ENCODE measurements at regions not wholly inside any gene's neighbourhood (a gene's known extent, or its start where the extent isn't known, plus 50 kb on each side); places are given as distances from the start of the nearest gene placed in this dataset.
"Not testable (repeated sequence)": the region's sequence is repeated elsewhere in the genome, so short reads cannot be mapped to it uniquely, and the experiment has no call there.

- TF ChIP-seq CTCF (IDR thresholded peaks at IDR 0.05; ENCODE audit: insufficient read depth, low read length, poor library complexity, severe bottlenecking): no peak
- no peak for DNase-seq (ENCODE audit: extremely low read depth, insufficient read length)
- H3K4me3 ChIP-seq (replicated peaks; ENCODE audit: low read depth, low read length): no peak overlapping the region
- H3K27me3 ChIP-seq (replicated peaks; ENCODE audit: control insufficient read depth, insufficient read depth, low read length): no peaks in the 10 kb centered on the region
- H3K36me3 ChIP-seq (ENCODE audit: control insufficient read depth, insufficient read depth, low read length): no peaks in the 10 kb centered on the region
These were observed 61.8 kb downstream of the SDR9C7 start for GRCh38 chr12:56872366-56872765.

DNA sequence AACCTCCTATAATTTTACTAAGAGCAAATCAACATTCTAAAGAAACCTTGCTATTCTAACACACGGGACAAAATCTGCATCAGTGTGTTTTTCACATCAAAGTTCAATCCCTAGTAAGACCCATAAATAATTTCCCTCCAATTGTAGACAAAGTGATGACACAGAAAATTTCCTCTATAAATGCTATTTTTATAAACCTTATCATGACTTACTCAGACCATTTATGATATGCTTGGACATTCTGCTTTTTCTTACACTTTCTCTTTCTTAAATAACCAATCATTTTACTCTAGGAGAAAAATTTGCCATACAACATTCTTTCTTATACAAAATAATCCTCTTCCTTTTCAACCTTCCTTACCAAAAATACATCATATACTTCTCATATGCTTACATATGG is 67.0 kb downstream of the SDR9C7 start:
- Histone ChIP-seq H3K4me3 (replicated peaks; ENCODE audit: low read depth, low read length) (no peak overlapping the region), H3K27me3 (replicated peaks; ENCODE audit: control insufficient read depth, insufficient read depth, low read length) (no peaks in the 10 kb centered on the region), H3K36me3 (ENCODE audit: control insufficient read depth, insufficient read depth, low read length) (no peaks in the 10 kb centered on the region)
- TF ChIP-seq CTCF (IDR thresholded peaks at IDR 0.05; ENCODE audit: insufficient read depth, low read length, poor library complexity, severe bottlenecking): no peak
- DNase-seq (ENCODE audit: extremely low read depth, insufficient read length): no peak

DNA sequence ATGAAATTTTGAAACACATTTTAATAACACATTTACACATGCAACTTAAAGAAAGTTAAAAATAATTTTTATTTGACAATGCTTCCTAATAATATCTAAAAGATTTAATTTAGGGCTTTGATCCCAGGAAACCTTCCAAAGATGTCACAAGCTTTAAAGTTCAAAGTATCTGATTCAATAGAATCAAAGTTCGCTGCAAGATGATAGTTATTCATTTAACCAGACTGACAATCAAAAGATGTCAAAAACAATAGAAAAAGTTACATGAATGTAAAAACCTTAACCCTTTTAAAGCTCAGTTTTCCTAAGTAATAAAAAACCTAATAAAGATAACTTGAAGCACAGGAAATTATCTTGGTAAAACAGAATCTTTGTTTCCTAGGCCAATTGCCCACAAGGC is 67.7 kb downstream of the SDR9C7 start:
- no peak for TF ChIP-seq CTCF (IDR thresholded peaks at IDR 0.05; ENCODE audit: insufficient read depth, low read length, poor library complexity, severe bottlenecking)
- Histone ChIP-seq H3K36me3 (ENCODE audit: control insufficient read depth, insufficient read depth, low read length) (no peaks in the 10 kb centered on the region), H3K4me3 (replicated peaks; ENCODE audit: low read depth, low read length) (no peak overlapping the region), H3K27me3 (replicated peaks; ENCODE audit: control insufficient read depth, insufficient read depth, low read length) (no peaks in the 10 kb centered on the region)
- no peak for DNase-seq (ENCODE audit: extremely low read depth, insufficient read length)

- H3K27me3 ChIP-seq (replicated peaks; ENCODE audit: control insufficient read depth, insufficient read depth, low read length): no peaks in the 10 kb centered on the region
- DNase-seq (ENCODE audit: extremely low read depth, insufficient read length): no peak
- TF ChIP-seq CTCF (IDR thresholded peaks at IDR 0.05; ENCODE audit: insufficient read depth, low read length, poor library complexity, severe bottlenecking): no peak
- no peaks in the 10 kb centered on the region for H3K36me3 ChIP-seq (ENCODE audit: control insufficient read depth, insufficient read depth, low read length)
- H3K4me3 ChIP-seq (replicated peaks; ENCODE audit: low read depth, low read length): no peak overlapping the region
These were observed 69.9 kb downstream of the SDR9C7 start for GRCh38 chr12:56864318-56864717.

DNA sequence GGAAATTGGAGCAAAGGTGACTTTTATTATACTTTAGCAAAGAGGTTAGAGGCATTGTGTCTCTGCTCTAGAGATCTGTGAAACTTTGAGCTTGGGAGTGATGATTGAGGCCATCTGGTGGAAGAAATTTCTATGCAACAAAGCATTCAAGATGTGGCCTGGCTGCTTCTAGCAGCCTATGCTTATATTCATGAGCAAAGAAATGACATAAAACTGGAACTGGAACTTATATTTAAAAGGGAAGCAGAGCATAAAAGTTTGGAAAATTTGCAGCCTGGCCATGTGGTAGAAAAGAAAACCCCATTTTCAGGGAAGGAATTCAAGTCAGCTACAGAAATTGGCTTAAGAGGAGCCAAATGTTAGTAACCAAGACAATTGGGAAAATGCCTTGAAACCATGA is 70.4 kb downstream of the SDR9C7 start:
- H3K36me3 ChIP-seq (ENCODE audit: control insufficient read depth, insufficient read depth, low read length): no peaks in the 10 kb centered on the region
- no peaks in the 10 kb centered on the region for H3K27me3 ChIP-seq (replicated peaks; ENCODE audit: control insufficient read depth, insufficient read depth, low read length)
- DNase-seq (ENCODE audit: extremely low read depth, insufficient read length): no peak
- no peak overlapping the region for H3K4me3 ChIP-seq (replicated peaks; ENCODE audit: low read depth, low read length)
- TF ChIP-seq CTCF (IDR thresholded peaks at IDR 0.05; ENCODE audit: insufficient read depth, low read length, poor library complexity, severe bottlenecking): no peak

DNA sequence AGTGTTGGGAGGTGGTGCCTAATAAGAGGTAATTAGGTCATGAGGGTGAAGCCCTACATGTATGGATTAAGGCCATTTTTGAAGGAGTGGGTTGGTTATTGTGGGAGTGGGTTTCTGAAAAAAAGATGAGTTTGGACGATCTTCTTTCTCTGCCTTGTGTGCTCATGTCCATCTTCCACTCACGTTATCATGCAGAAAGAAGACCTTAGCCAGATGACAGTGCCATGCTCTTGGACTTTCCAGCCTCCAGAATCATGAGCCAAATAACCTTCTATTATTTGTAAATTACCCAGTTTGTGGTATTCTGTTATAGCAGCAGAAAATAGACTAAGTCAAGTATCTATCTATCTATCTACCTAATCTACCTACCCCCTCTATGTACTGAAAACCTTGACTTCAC is 71.9 kb downstream of the SDR9C7 start:
- Histone ChIP-seq H3K36me3 (ENCODE audit: control insufficient read depth, insufficient read depth, low read length) (no peaks in the 10 kb centered on the region), H3K27me3 (replicated peaks; ENCODE audit: control insufficient read depth, insufficient read depth, low read length) (no peaks in the 10 kb centered on the region), H3K4me3 (replicated peaks; ENCODE audit: low read depth, low read length) (no peak overlapping the region)
- DNase-seq (ENCODE audit: extremely low read depth, insufficient read length): no peak
- TF ChIP-seq CTCF (IDR thresholded peaks at IDR 0.05; ENCODE audit: insufficient read depth, low read length, poor library complexity, severe bottlenecking): no peak

DNA sequence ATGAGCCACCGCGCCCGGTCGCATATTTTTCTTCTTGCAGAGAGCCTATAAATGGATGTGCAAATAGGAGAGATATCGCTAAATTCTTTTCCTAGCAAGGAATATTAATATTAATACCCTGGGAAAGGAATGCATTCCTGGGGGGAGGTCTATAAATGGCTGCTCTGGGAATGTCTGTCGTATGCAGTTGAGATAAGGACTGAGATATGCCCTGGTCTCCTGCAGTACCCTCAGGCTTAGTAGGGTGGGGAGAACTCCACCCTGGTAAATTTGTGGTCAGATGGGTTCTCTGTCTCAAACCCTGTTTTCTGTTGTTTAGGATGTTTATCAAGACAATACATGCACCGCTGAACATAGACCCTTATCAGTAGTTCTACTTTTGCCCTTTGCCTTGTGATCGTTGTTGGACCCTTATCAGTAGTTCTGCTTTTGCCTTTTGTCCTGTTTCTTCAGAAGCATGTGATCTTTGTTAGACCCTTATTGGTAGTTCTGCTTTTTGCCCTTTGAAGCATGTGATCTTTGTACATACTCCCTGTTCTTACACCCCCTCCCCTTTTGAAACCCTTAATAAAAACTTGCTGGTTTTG is 80.7 kb downstream of the SDR9C7 start:
- DNase-seq (ENCODE audit: extremely low read depth, insufficient read length); H3K36me3 ChIP-seq (ENCODE audit: control insufficient read depth, insufficient read depth, low read length); H3K4me3 ChIP-seq (replicated peaks; ENCODE audit: low read depth, low read length); H3K27me3 ChIP-seq (replicated peaks; ENCODE audit: control insufficient read depth, insufficient read depth, low read length): not testable (repeated sequence)

Data from GM06990 (cell line).